Trophoblast cell (in vitro differentiated cells and primary cell): ENCODE measurements at regions not wholly inside any gene's neighbourhood (a gene's known extent, or its start where the extent isn't known, plus 50 kb on each side); places are given as distances from the start of the nearest gene placed in this dataset.

Source experiments
- DNase-seq, 2 donors: peaks; one replicate each; pipeline ENCODE4 v3.0.0-alpha.2; 2016
- H2AFZ ChIP-seq: 2 replicates; pipeline ENCODE4 v1.6.1; 2013; ENCODE audit warnings: low read length, moderate library complexity, mild to moderate bottlenecking; ENCODE audit not compliant: insufficient read depth, poor library complexity
- H2AK5ac ChIP-seq: 2 replicates; pipeline ENCODE4 v1.6.1; 2013; ENCODE audit warnings: mild to moderate bottlenecking, low read length
- H2BK120ac ChIP-seq: 2 replicates; pipeline ENCODE4 v1.6.1; 2013; ENCODE audit warnings: low read length, mild to moderate bottlenecking, moderate library complexity; ENCODE audit not compliant: insufficient read depth, poor library complexity
- H2BK12ac ChIP-seq: 2 replicates; pipeline ENCODE4 v1.6.1; 2013; ENCODE audit warnings: mild to moderate bottlenecking, low read length, moderate library complexity
- H2BK5ac ChIP-seq: 2 replicates; pipeline ENCODE4 v1.6.1; 2013; ENCODE audit warnings: low read length, low read depth, moderate library complexity, mild to moderate bottlenecking; ENCODE audit not compliant: poor library complexity
- H3K14ac ChIP-seq: 2 replicates; pipeline ENCODE4 v1.6.1; 2013; ENCODE audit warnings: mild to moderate bottlenecking, low read length
- H3K18ac ChIP-seq: 2 replicates; pipeline ENCODE4 v1.6.1; 2013; ENCODE audit warnings: mild to moderate bottlenecking, low read length
- H3K23ac ChIP-seq: 2 replicates; pipeline ENCODE4 v1.6.1; 2013; ENCODE audit warnings: low read length
- H3K27ac ChIP-seq: 2 replicates; pipeline ENCODE4 v1.5.1; 2013; ENCODE audit warnings: low read depth, mild to moderate bottlenecking, inconsistent platforms, low read length, moderate library complexity
- H3K27me3 ChIP-seq: 2 replicates; pipeline ENCODE4 v1.6.1; 2013; ENCODE audit warnings: inconsistent platforms, mild to moderate bottlenecking, low read length, moderate library complexity; ENCODE audit not compliant: insufficient read depth
- H3K36me3 ChIP-seq, 2 experiments: 1 replicate in 1 of 2; 2 replicates in 1 of 2; pipeline ENCODE4 v1.6.1; 2013; ENCODE audit warnings: low read length in 2 of 2, mild to moderate bottlenecking in 2 of 2, moderate library complexity in 1 of 2; ENCODE audit not compliant: insufficient read depth in 2 of 2, control insufficient read depth in 1 of 2
- H3K4ac ChIP-seq: 2 replicates; pipeline ENCODE4 v1.6.1; 2013; ENCODE audit warnings: low read depth, mild to moderate bottlenecking, low read length, moderate library complexity
- H3K4me1 ChIP-seq, 2 experiments: 1 replicate in 1 of 2; 2 replicates in 1 of 2; pipeline ENCODE4 v1.6.1; 2013; ENCODE audit warnings: low read length in 2 of 2, mild to moderate bottlenecking in 2 of 2, moderate library complexity in 1 of 2; ENCODE audit not compliant: insufficient read depth in 2 of 2, control insufficient read depth in 1 of 2
- H3K4me2 ChIP-seq: 2 replicates; pipeline ENCODE4 v1.6.1; 2013; ENCODE audit warnings: inconsistent platforms, mild to moderate bottlenecking, low read length, moderate library complexity
- H3K4me3 ChIP-seq: 2 replicates; pipeline ENCODE4 v1.5.1; 2013; ENCODE audit warnings: mild to moderate bottlenecking, low read depth, low read length, inconsistent platforms
- H3K79me1 ChIP-seq: one replicate; pipeline ENCODE4 v1.6.1; 2013; ENCODE audit warnings: low read length
- H3K79me2 ChIP-seq: 2 replicates; pipeline ENCODE4 v1.6.1; 2013; ENCODE audit warnings: low read length, mild to moderate bottlenecking; ENCODE audit not compliant: control insufficient read depth, insufficient read depth, poor library complexity
- H3K9ac ChIP-seq: 2 replicates; pipeline ENCODE4 v1.6.1; 2013; ENCODE audit warnings: mild to moderate bottlenecking, low read length
- H3K9me3 ChIP-seq: 2 replicates; pipeline ENCODE4 v1.6.1; 2013; ENCODE audit warnings: low read depth, mild to moderate bottlenecking, control low read depth, inconsistent platforms, low read length; ENCODE audit not compliant: insufficient read depth
- H4K12ac ChIP-seq: 2 replicates; pipeline ENCODE4 v1.6.1; 2013; ENCODE audit warnings: low read depth, mild to moderate bottlenecking, low read length, moderate library complexity
- H4K8ac ChIP-seq: 2 replicates; pipeline ENCODE4 v1.6.1; 2013; ENCODE audit warnings: low read depth, mild to moderate bottlenecking, low read length, moderate library complexity
- H4K91ac ChIP-seq: one replicate; pipeline ENCODE4 v1.6.1; 2013; ENCODE audit warnings: low read depth, mild to moderate bottlenecking, low read length, moderate library complexity
- WGBS: extraction: QIAGEN DNeasy Blood & Tissue Kit; methylation state at CpG from one replicate; pipeline ENCODE4 v1.1.7; 2013; ENCODE audit warnings: missing lambda C conversion rate; ENCODE audit not compliant: insufficient read length, insufficient coverage; ENCODE audit errors: extremely low coverage; 5-methylcytosine and 5-hydroxymethylcytosine counted together

DNA sequence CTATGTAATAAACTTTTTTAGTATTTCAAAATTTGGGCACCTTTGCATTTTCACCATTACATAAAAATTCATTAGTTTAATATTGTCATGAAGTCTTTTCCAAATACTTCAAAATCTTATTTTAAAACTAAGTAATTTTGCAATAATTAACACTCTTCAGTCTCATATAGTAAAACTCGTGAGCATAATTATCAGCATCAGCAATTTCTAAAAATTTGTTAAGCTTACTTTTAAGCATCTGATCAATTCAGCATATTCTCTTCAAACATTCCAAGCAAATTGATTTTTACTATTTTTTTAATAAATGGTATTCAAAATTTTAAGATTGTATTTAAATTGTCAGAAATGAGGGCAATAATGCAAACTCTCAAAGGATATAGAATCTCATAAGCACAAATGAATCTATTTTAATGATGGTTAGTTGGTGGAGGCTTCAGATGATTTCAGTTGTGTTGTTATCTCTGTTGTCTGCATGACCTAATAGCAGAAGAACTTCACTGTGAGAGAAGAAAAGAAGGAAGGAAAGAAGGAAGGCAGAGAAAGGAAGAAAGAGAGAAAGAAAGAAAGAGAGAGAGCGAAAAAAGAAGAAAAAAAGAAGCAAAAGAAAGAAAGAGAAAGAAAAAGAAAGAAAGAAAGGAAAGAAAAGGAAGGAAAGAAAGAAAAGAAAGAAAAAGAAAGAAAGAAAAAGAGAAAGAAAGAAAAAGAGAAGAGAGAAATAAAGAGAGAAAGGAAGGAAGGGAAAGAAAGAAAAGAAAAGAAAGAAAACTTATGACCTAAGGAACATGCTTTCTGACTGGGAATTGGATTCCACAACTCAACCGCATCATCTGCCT lies 860.5 kb downstream of the NCAM2 start:
- H2BK5ac ChIP-seq, result no peak overlapping the region
- H3K4ac ChIP-seq, result no peak overlapping the region
- no peaks in the 10 kb centered on the region for H3K79me2 ChIP-seq
- no CpG with 5 or more reads among the region's 3 CpGs for WGBS
- no peaks in the 10 kb centered on the region for H3K27me3 ChIP-seq
- H4K8ac ChIP-seq, result no peak overlapping the region
- no peak overlapping the region for H2BK120ac ChIP-seq
- H4K91ac ChIP-seq, result no peak overlapping the region
- H2AFZ ChIP-seq, result no peak overlapping the region
- DNase-seq, result no peak
- no peak overlapping the region for H3K9ac ChIP-seq
- H3K4me2 ChIP-seq, result no peak overlapping the region
- no peak overlapping the region for H3K27ac ChIP-seq
- H3K4me1 ChIP-seq, result no peaks in the 10 kb centered on the region
- H3K23ac ChIP-seq, result no peak overlapping the region
- no peak overlapping the region for H2BK12ac ChIP-seq
- H3K4me3 ChIP-seq, result no peak overlapping the region
- no peak overlapping the region for H2AK5ac ChIP-seq
- H3K79me1 ChIP-seq, result no peaks in the 10 kb centered on the region
- no peaks in the 10 kb centered on the region for H3K9me3 ChIP-seq
- H3K18ac ChIP-seq, result no peak overlapping the region
- no peak overlapping the region for H4K12ac ChIP-seq
- no peak overlapping the region for H3K14ac ChIP-seq
- no peaks in the 10 kb centered on the region for H3K36me3 ChIP-seq

DNA sequence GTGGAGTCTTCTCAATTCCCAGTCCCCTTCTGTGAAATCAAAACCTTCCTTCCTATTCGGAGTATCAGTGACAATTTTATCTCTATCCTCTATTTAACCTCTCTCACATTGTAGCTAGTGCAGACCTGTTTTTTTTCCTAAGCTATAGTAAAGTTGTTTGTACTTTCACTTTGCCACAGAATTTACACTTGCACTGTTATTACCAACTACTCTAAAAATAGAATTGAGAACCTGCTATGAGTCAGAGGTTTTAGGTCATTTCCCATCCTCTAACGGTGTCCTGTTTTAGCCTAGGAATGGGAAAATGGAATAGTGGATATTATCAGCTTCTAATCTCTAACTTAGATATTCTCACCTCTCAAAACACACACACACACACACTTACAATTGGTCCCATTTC lies 862.7 kb downstream of the NCAM2 start:
- Histone ChIP-seq H2BK12ac (no peak overlapping the region), H4K91ac (no peak overlapping the region), H2AFZ (no peak overlapping the region), H3K9me3 (no peaks in the 10 kb centered on the region), H3K4ac (no peak overlapping the region), H2AK5ac (no peak overlapping the region), H2BK120ac (no peak overlapping the region), H3K79me1 (no peaks in the 10 kb centered on the region), H3K27ac (no peak overlapping the region), H3K14ac (no peak overlapping the region), H3K36me3 (no peaks in the 10 kb centered on the region), H3K4me2 (no peak overlapping the region), H3K9ac (no peak overlapping the region), H3K23ac (no peak overlapping the region), H3K4me3 (no peak overlapping the region), H2BK5ac (no peak overlapping the region), H4K12ac (no peak overlapping the region), H3K79me2 (no peaks in the 10 kb centered on the region), H3K18ac (no peak overlapping the region), H3K4me1 (no peaks in the 10 kb centered on the region), H3K27me3 (no peaks in the 10 kb centered on the region), H4K8ac (no peak overlapping the region)
- WGBS, result no CpG with 5 or more reads among the region's 2 CpGs
- peak in 1 of 2 donors; percentile 7 for DNase-seq

GRCh38 chr21:21864321-21864840 lies 866.2 kb downstream of the NCAM2 start:
- Histone ChIP-seq H2BK5ac (no peak overlapping the region), H3K4me1 (no peaks in the 10 kb centered on the region), H2AFZ (no peak overlapping the region), H3K4me3 (no peak overlapping the region), H3K27me3 (no peaks in the 10 kb centered on the region), H3K9ac (no peak overlapping the region), H3K79me2 (no peaks in the 10 kb centered on the region), H4K12ac (no peak overlapping the region), H3K9me3 (no peaks in the 10 kb centered on the region), H4K91ac (no peak overlapping the region), H3K14ac (no peak overlapping the region), H3K4me2 (no peak overlapping the region), H2BK12ac (no peak overlapping the region), H3K79me1 (no peaks in the 10 kb centered on the region), H2AK5ac (no peak overlapping the region), H3K18ac (no peak overlapping the region), H2BK120ac (no peak overlapping the region), H3K27ac (no peak overlapping the region), H3K23ac (no peak overlapping the region), H4K8ac (no peak overlapping the region), H3K36me3 (no peaks in the 10 kb centered on the region), H3K4ac (no peak overlapping the region)
- no peak for DNase-seq
- WGBS, result no CpG with 5 or more reads among the region's 4 CpGs

DNA sequence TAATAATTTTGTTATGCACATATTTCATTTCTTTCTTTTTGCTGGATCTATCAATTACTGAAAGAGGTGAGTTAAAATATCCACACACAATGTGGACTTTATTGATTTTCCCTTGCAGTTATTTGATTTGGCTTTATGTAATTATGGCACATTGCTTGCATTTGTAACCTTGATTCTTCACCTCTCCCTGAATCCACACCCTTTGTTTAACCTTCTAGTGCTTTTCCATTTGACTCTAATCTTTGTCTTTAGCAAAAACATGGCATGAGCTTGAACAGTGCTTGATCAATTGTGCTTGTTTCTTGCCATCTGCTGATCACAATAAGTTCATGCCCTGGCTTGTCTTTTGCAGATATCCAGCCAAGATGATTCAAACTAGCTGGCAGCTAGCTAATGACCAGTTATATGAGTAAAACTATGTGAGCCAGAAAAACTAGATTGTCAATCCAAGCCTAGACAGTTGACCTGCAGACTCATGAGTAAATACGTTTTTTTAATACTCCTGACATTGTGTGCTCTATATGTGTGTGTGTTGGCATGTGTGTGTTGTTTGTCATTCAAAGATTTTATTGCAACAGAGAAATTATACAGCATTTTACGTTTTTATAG lies 899.2 kb downstream of the NCAM2 start:
- Histone ChIP-seq H4K91ac (no peak overlapping the region), H2BK12ac (no peak overlapping the region), H3K14ac (no peak overlapping the region), H3K9ac (no peak overlapping the region), H2BK5ac (no peak overlapping the region), H3K18ac (no peak overlapping the region), H3K4ac (no peak overlapping the region), H3K4me3 (no peak overlapping the region), H3K27ac (no peak overlapping the region), H4K12ac (no peak overlapping the region), H2BK120ac (no peak overlapping the region), H3K79me1 (no peaks in the 10 kb centered on the region), H2AK5ac (no peak overlapping the region), H4K8ac (no peak overlapping the region), H2AFZ (no peak overlapping the region), H3K4me1 (no peaks in the 10 kb centered on the region), H3K23ac (no peak overlapping the region), H3K4me2 (no peak overlapping the region), H3K79me2 (no peaks in the 10 kb centered on the region), H3K36me3 (no peaks in the 10 kb centered on the region), H3K9me3 (no peaks in the 10 kb centered on the region), H3K27me3 (no peaks in the 10 kb centered on the region)
- WGBS, result no CpG with 5 or more reads among the region's 2 CpGs
- DNase-seq, result peak; percentile 10 to 50
